ENCODE measurements at regions not wholly inside any gene's neighbourhood (a gene's known extent, or its start where the extent isn't known, plus 50 kb on each side); places are given as distances from the start of the nearest gene placed in this dataset.

- Mint-ChIP-seq H3K4me1 (ENCODE audit: low read depth, unreplicated experiment) (peaks cover 15% of the 10 kb centered on the region), H3K27ac (ENCODE audit: unreplicated experiment) (peak overlapping the region; percentile 15), H3K9me3 (ENCODE audit: unreplicated experiment) (peaks cover 8% of the 10 kb centered on the region), H3K27me3 (ENCODE audit: low read depth, unreplicated experiment) (peaks cover 12% of the 10 kb centered on the region), H3K4me3 (ENCODE audit: unreplicated experiment) (no peak overlapping the region), H3K36me3 (ENCODE audit: low read depth, unreplicated experiment) (no peaks in the 10 kb centered on the region)
- H3K36me3 ChIP-seq (ENCODE audit: insufficient read depth, low read length), result no peaks in the 10 kb centered on the region
- H2AFZ ChIP-seq (ENCODE audit: low read depth, low read length), result no peak overlapping the region
- FAIRE-seq (no peak), DNase-seq (ENCODE audit: low read depth) (no peak)
- H3K27me3 ChIP-seq (ENCODE audit: insufficient read depth, low read length), result no peaks in the 10 kb centered on the region
- no peak overlapping the region for H3K4me2 ChIP-seq (ENCODE audit: low read length)
- H3K79me2 ChIP-seq (ENCODE audit: insufficient read depth, low read length), result no peaks in the 10 kb centered on the region
- H3K9me3 ChIP-seq (ENCODE audit: insufficient read depth, low read depth, low read length), result peaks cover under 1% of the 10 kb centered on the region
- no peak overlapping the region for H3K4me3 ChIP-seq (ENCODE audit: insufficient read depth, low read depth, low read length)
- H3K9ac ChIP-seq (ENCODE audit: low read length), result no peak overlapping the region
- H3K27ac ChIP-seq (ENCODE audit: low read depth, low read length), result no peak overlapping the region
- H3K4me1 ChIP-seq (ENCODE audit: insufficient read depth, low read length), result peaks cover 9% of the 10 kb centered on the region
- H4K20me1 ChIP-seq (ENCODE audit: insufficient read depth, low read length), result no peaks in the 10 kb centered on the region
- no peak for TF ChIP-seq CTCF (IDR thresholded peaks at IDR 0.05; ENCODE audit: insufficient read depth, low read depth, low read length)
- TF ChIP-seq EZH2 (IDR thresholded peaks at IDR 0.05; ENCODE audit: insufficient read depth, low read length), result no peak
Observed at GRCh38 chr2:240234503-240234951, 94.1 kb upstream of the OTOS start.

- H3K79me2 ChIP-seq (ENCODE audit: insufficient read depth, low read length), result no peaks in the 10 kb centered on the region
- no peaks in the 10 kb centered on the region for H3K27me3 ChIP-seq (ENCODE audit: insufficient read depth, low read length)
- Mint-ChIP-seq H3K4me1 (ENCODE audit: low read depth, unreplicated experiment) (peaks cover 15% of the 10 kb centered on the region), H3K36me3 (ENCODE audit: low read depth, unreplicated experiment) (no peaks in the 10 kb centered on the region), H3K9me3 (ENCODE audit: unreplicated experiment) (peaks cover 1% of the 10 kb centered on the region), H3K27me3 (ENCODE audit: low read depth, unreplicated experiment) (peaks cover 6% of the 10 kb centered on the region), H3K27ac (ENCODE audit: unreplicated experiment) (no peak overlapping the region), H3K4me3 (ENCODE audit: unreplicated experiment) (no peak overlapping the region)
- H3K9ac ChIP-seq (ENCODE audit: low read length), result no peak overlapping the region
- H3K36me3 ChIP-seq (ENCODE audit: insufficient read depth, low read length), result no peaks in the 10 kb centered on the region
- H4K20me1 ChIP-seq (ENCODE audit: insufficient read depth, low read length), result no peaks in the 10 kb centered on the region
- H3K27ac ChIP-seq (ENCODE audit: low read depth, low read length), result no peak overlapping the region
- DNase-seq (ENCODE audit: low read depth) (no peak), FAIRE-seq (no peak)
- no peaks in the 10 kb centered on the region for H3K9me3 ChIP-seq (ENCODE audit: insufficient read depth, low read depth, low read length)
- peaks cover 9% of the 10 kb centered on the region for H3K4me1 ChIP-seq (ENCODE audit: insufficient read depth, low read length)
- H3K4me3 ChIP-seq (ENCODE audit: insufficient read depth, low read depth, low read length), result no peak overlapping the region
- no peak overlapping the region for H3K4me2 ChIP-seq (ENCODE audit: low read length)
- H2AFZ ChIP-seq (ENCODE audit: low read depth, low read length), result no peak overlapping the region
- TF ChIP-seq CTCF (IDR thresholded peaks at IDR 0.05; ENCODE audit: insufficient read depth, low read depth, low read length) (no peak), EZH2 (IDR thresholded peaks at IDR 0.05; ENCODE audit: insufficient read depth, low read length) (no peak)
Observed at GRCh38 chr2:240235149-240235803, 94.8 kb upstream of the OTOS start.

- no peaks in the 10 kb centered on the region for H3K27me3 ChIP-seq (ENCODE audit: insufficient read depth, low read length)
- Mint-ChIP-seq H3K36me3 (ENCODE audit: low read depth, unreplicated experiment) (no peaks in the 10 kb centered on the region), H3K27me3 (ENCODE audit: low read depth, unreplicated experiment) (peaks cover 7% of the 10 kb centered on the region), H3K9me3 (ENCODE audit: unreplicated experiment) (no peaks in the 10 kb centered on the region), H3K27ac (ENCODE audit: unreplicated experiment) (peak overlapping the region; percentile 53), H3K4me1 (ENCODE audit: low read depth, unreplicated experiment) (peaks cover 15% of the 10 kb centered on the region), H3K4me3 (ENCODE audit: unreplicated experiment) (no peak overlapping the region)
- DNase-seq (ENCODE audit: low read depth), result no peak
- H3K36me3 ChIP-seq (ENCODE audit: insufficient read depth, low read length), result no peaks in the 10 kb centered on the region
- H3K4me2 ChIP-seq (ENCODE audit: low read length), result no peak overlapping the region
- H4K20me1 ChIP-seq (ENCODE audit: insufficient read depth, low read length), result no peaks in the 10 kb centered on the region
- H3K4me1 ChIP-seq (ENCODE audit: insufficient read depth, low read length), result peaks cover 9% of the 10 kb centered on the region
- no peak overlapping the region for H2AFZ ChIP-seq (ENCODE audit: low read depth, low read length)
- H3K9ac ChIP-seq (ENCODE audit: low read length), result no peak overlapping the region
- H3K4me3 ChIP-seq (ENCODE audit: insufficient read depth, low read depth, low read length), result no peak overlapping the region
- TF ChIP-seq CTCF (IDR thresholded peaks at IDR 0.05; ENCODE audit: insufficient read depth, low read depth, low read length), result no peak
- no peak for TF ChIP-seq EZH2 (IDR thresholded peaks at IDR 0.05; ENCODE audit: insufficient read depth, low read length)
- H3K9me3 ChIP-seq (ENCODE audit: insufficient read depth, low read depth, low read length), result no peaks in the 10 kb centered on the region
- no peaks in the 10 kb centered on the region for H3K79me2 ChIP-seq (ENCODE audit: insufficient read depth, low read length)
- no peak for FAIRE-seq
- no peak overlapping the region for H3K27ac ChIP-seq (ENCODE audit: low read depth, low read length)
Observed at GRCh38 chr2:240235811-240236210, 95.4 kb upstream of the OTOS start.

Data from astrocyte (in vitro differentiated cells and primary cell).